Erythroblast (primary cell): ENCODE measurements at regions not wholly inside any gene's neighbourhood (a gene's known extent, or its start where the extent isn't known, plus 50 kb on each side); places are given as distances from the start of the nearest gene placed in this dataset.

Experiments
- GATA1 ChIP-seq: IDR thresholded peaks from 2 replicates; pipeline ENCODE4 v1.6.1; 2011; ENCODE audit warnings: low read depth, mild to moderate bottlenecking, control low read depth, low read length, moderate library complexity
- POLR2A ChIP-seq: IDR thresholded peaks from 2 replicates; pipeline ENCODE4 v1.6.1; 2011; ENCODE audit warnings: mild to moderate bottlenecking, low read length

DNA sequence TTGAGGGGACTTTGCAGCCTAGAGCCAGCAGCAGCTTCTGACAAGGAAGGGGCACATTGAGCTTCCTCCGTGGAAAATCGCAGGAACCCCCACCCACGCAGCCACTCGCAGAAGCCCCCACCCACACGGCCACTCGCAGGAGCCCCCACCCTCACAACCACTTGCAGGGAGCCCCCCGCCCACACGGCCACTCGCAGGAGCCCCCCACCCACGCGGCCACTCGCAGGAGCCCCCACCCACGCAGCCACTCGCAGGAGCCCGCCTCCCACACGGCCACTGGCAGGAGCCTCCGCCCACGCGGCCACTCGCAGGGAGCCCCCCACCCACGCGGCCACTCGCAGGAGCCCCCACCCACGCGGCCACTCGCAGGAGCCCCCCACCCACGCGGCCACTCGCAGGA lies 228.4 kb upstream of the CDH4 start:
- TF ChIP-seq POLR2A (no peak), GATA1 (no peak)
